BE2C (cell line): ENCODE measurements at regions not wholly inside any gene's neighbourhood (a gene's known extent, or its start where the extent isn't known, plus 50 kb on each side); places are given as distances from the start of the nearest gene placed in this dataset.

Experiments
- DNase-seq: peaks from one replicate; pipeline ENCODE4 v3.0.0-alpha.2; 2020
- H3K27me3 ChIP-seq: fragments of 250-450 bp; sonication (Bioruptor Pico); 2 replicates; pipeline ENCODE4 v1.5.1; 2020; ENCODE audit warnings: mild to moderate bottlenecking
- H3K36me3 ChIP-seq: fragments of 250-450 bp; sonication (Bioruptor Pico); 2 replicates; pipeline ENCODE4 v1.5.1; 2020; ENCODE audit warnings: mild to moderate bottlenecking
- H3K4me1 ChIP-seq: fragments of 250-450 bp; sonication (Bioruptor Pico); 2 replicates; pipeline ENCODE4 v1.5.1; 2020
- H3K4me3 ChIP-seq: 2 replicates; pipeline ENCODE4 v1.5.1; 2011; ENCODE audit warnings: low read depth, low read length
- H3K9me3 ChIP-seq: fragments of 250-450 bp; sonication (Bioruptor Pico); 2 replicates; pipeline ENCODE4 v1.5.1; 2020
- TF ChIP-seq, protein P1 (sequence below): IDR thresholded peaks from 2 replicates; pipeline ENCODE4 v1.5.1; 2012; ENCODE audit warnings: mild to moderate bottlenecking, low read depth, low read length

DNA sequence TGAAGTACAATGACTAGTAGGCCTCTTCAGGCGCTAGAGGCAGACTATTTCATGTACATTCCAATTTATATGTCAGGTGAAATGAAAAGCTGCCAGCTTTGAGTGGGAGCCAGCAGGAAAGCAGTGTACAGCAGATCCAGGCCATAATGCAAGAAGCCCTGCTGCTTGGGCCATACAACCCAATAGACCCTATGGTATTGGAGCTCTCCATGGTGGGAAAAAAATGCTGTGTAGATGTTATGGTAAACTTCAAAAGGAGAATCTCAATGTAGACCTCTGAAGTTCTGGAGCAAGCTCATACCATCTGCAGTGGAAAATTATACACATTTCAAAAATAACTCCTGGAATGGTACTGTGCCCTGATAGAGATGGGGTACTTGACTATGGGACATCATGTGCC is 71.5 kb upstream of the CD82 start:
- TF ChIP-seq, protein P1, sequence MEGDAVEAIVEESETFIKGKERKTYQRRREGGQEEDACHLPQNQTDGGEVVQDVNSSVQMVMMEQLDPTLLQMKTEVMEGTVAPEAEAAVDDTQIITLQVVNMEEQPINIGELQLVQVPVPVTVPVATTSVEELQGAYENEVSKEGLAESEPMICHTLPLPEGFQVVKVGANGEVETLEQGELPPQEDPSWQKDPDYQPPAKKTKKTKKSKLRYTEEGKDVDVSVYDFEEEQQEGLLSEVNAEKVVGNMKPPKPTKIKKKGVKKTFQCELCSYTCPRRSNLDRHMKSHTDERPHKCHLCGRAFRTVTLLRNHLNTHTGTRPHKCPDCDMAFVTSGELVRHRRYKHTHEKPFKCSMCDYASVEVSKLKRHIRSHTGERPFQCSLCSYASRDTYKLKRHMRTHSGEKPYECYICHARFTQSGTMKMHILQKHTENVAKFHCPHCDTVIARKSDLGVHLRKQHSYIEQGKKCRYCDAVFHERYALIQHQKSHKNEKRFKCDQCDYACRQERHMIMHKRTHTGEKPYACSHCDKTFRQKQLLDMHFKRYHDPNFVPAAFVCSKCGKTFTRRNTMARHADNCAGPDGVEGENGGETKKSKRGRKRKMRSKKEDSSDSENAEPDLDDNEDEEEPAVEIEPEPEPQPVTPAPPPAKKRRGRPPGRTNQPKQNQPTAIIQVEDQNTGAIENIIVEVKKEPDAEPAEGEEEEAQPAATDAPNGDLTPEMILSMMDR = no peak
- no peaks in the 10 kb centered on the region for H3K9me3 ChIP-seq
- no peaks in the 10 kb centered on the region for H3K4me1 ChIP-seq
- no peak for DNase-seq
- no peaks in the 10 kb centered on the region for H3K27me3 ChIP-seq
- H3K36me3 ChIP-seq = no peaks in the 10 kb centered on the region
- no peak overlapping the region for H3K4me3 ChIP-seq

DNA sequence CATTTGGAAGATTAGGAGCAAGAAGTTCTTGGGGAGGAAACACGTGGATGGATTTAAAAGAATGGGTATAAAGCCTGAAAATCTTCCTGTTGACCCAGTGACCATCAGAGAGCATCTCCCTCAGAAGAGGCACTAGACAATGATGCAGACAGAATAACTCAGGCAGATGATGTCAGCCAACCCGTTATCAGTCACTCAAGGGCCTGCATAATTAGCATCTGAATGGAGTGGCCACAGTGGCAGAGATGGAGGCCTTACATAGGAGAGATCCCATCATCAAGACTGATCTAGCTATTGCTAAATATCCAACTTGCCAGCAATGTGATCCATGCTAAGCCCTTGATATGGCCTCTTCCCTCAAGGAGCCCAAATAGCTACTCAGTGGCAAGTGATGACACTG is 70.7 kb upstream of the CD82 start:
- Histone ChIP-seq H3K4me1 (no peaks in the 10 kb centered on the region), H3K27me3 (no peaks in the 10 kb centered on the region), H3K4me3 (no peak overlapping the region), H3K36me3 (no peaks in the 10 kb centered on the region), H3K9me3 (no peaks in the 10 kb centered on the region)
- TF ChIP-seq, protein P1 = no peak
- DNase-seq = no peak

DNA sequence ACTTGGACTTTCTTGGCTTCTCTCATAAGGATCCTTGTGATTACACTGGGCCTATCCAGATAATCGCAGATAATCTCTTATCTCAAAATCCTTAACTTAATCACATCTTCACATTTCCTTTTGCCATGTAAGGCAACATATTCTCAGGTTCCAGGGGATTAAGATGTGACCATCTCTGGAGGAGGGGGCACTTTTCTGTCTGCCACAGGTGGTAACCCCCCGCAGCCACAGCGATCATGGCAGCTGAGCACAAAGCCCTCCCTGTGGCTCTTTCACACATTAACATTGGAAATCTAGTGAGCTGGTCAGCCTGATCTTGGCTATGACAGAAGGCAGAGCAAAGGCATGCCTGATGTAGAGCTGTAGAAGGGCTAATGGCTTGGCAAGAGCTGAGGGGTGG is 69.1 kb upstream of the CD82 start:
- DNase-seq = no peak
- no peak overlapping the region for H3K4me3 ChIP-seq
- TF ChIP-seq, protein P1 = no peak

GRCh38 chr11:44498089-44498871 is 67.2 kb upstream of the CD82 start:
- no peaks in the 10 kb centered on the region for H3K9me3 ChIP-seq
- TF ChIP-seq, protein P1 = no peak
- H3K27me3 ChIP-seq = no peaks in the 10 kb centered on the region
- DNase-seq = no peak
- no peaks in the 10 kb centered on the region for H3K36me3 ChIP-seq
- H3K4me3 ChIP-seq = no peak overlapping the region
- no peaks in the 10 kb centered on the region for H3K4me1 ChIP-seq

More for the DNA sequence above, 69.1 kb upstream of the CD82 start:
- Histone ChIP-seq H3K27me3 (no peaks in the 10 kb centered on the region), H3K36me3 (no peaks in the 10 kb centered on the region), H3K4me1 (no peaks in the 10 kb centered on the region), H3K9me3 (no peaks in the 10 kb centered on the region)

DNA sequence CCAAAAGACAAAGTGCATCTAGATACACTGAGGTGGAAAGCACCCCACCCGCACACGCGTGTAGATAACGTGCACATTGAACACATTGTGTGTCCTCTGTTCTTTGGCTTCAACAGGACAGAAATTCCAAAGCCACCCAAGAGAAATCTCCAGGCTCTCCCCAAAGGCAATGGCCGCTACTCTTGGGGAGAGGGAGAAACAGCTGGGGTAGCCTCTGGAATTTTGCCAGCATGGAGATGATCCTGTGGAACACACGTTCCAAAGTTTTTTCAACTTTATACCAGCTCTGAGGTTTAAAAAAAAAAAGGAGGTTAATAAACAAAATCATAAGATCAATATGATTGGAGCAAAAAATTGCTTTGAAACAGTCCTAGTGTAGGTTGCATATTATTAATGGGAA is 63.0 kb upstream of the CD82 start:
- H3K36me3 ChIP-seq = no peaks in the 10 kb centered on the region
- no peaks in the 10 kb centered on the region for H3K4me1 ChIP-seq
- TF ChIP-seq, protein P1 = no peak
- no peaks in the 10 kb centered on the region for H3K27me3 ChIP-seq
- no peak overlapping the region for H3K4me3 ChIP-seq
- DNase-seq = no peak
- H3K9me3 ChIP-seq = no peaks in the 10 kb centered on the region

- no peak overlapping the region for H3K4me3 ChIP-seq
- H3K4me1 ChIP-seq = no peaks in the 10 kb centered on the region
- H3K27me3 ChIP-seq = no peaks in the 10 kb centered on the region
- no peaks in the 10 kb centered on the region for H3K36me3 ChIP-seq
- TF ChIP-seq, protein P1 = no peak
- no peaks in the 10 kb centered on the region for H3K9me3 ChIP-seq
- no peak for DNase-seq
Observed at GRCh38 chr11:44505581-44506054, 59.8 kb upstream of the CD82 start.
